KMS-11 (cell line): ENCODE measurements at regions not wholly inside any gene's neighbourhood (a gene's known extent, or its start where the extent isn't known, plus 50 kb on each side); places are given as distances from the start of the nearest gene placed in this dataset.

Source experiments
- H2AFZ ChIP-seq: fragments of 200-600 bp; sonication (generic); 2 replicates; pipeline ENCODE4 v1.6.1; 2016; ENCODE audit warnings: antibody characterized with exemption, mixed run types, low read depth
- H3K27ac ChIP-seq: fragments of 200-600 bp; sonication (generic); 2 replicates; pipeline ENCODE4 v1.6.1; 2016; ENCODE audit warnings: mild to moderate bottlenecking, mixed run types
- H3K27me3 ChIP-seq: fragments of 200-600 bp; sonication (generic); 2 replicates; pipeline ENCODE4 v1.6.1; 2017; ENCODE audit warnings: mild to moderate bottlenecking, low read depth, mixed run types, moderate library complexity; ENCODE audit not compliant: insufficient read depth
- H3K36me3 ChIP-seq: fragments of 200-600 bp; sonication (generic); 2 replicates; pipeline ENCODE4 v1.6.1; 2017; ENCODE audit warnings: mild to moderate bottlenecking, mixed run types; ENCODE audit not compliant: insufficient read depth
- H3K4me1 ChIP-seq: fragments of 200-600 bp; sonication (generic); 2 replicates; pipeline ENCODE4 v1.6.1; 2016; ENCODE audit warnings: mild to moderate bottlenecking, low read depth, mixed run types; ENCODE audit not compliant: poor library complexity, severe bottlenecking
- H3K4me2 ChIP-seq: fragments of 200-600 bp; sonication (generic); 2 replicates; pipeline ENCODE4 v1.7.0; 2016; ENCODE audit warnings: mild to moderate bottlenecking, mixed run types
- H3K4me3 ChIP-seq: fragments of 200-600 bp; sonication (generic); IDR thresholded peaks from 2 replicates; pipeline ENCODE4 v1.6.1; 2017; ENCODE audit warnings: low read depth, low read length, mixed read lengths; ENCODE audit not compliant: insufficient read depth
- H3K79me2 ChIP-seq: fragments of 200-600 bp; sonication (generic); 2 replicates; pipeline ENCODE4 v1.6.1; 2016; ENCODE audit warnings: low read depth, mixed run types; ENCODE audit not compliant: insufficient read depth
- H3K9ac ChIP-seq: fragments of 200-600 bp; sonication (generic); 2 replicates; pipeline ENCODE4 v1.6.1; 2016; ENCODE audit warnings: mild to moderate bottlenecking, mixed run types
- H4K20me1 ChIP-seq: fragments of 200-600 bp; sonication (generic); 2 replicates; pipeline ENCODE4 v1.6.1; 2016; ENCODE audit warnings: mild to moderate bottlenecking, mixed run types; ENCODE audit not compliant: insufficient read depth
- TF ChIP-seq, protein P1 (sequence below): fragments of 200-600 bp; sonication (generic); conservative IDR thresholded peaks from 2 replicates; pipeline ENCODE4 v1.6.1; 2017; ENCODE audit warnings: low read depth, mild to moderate bottlenecking, antibody characterized with exemption, low read length, moderate library complexity, mixed read lengths

DNA sequence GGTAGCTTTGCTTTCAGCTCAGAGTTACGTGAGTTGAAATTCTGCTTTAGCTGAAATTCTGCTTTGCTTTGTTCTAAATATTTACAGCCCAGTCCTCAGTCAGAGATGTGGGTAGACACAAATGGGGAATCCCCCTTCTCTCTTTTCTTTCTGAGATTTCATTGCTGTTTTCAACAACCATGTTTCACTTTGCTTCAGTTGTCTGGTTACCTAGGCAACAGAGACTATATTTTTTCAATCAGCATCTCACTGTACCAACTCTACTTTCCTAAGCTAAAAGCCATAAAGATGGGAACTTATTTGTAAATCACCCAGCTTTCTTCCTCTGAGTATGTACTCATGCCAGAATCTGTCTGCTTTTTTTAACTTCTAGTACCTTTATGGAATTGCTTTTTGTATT is 509.0 kb downstream of the OLFM4 start:
- Histone ChIP-seq H3K79me2 (no peaks in the 10 kb centered on the region), H3K9ac (no peak overlapping the region), H3K4me2 (no peak overlapping the region), H4K20me1 (no peaks in the 10 kb centered on the region), H3K27me3 (no peaks in the 10 kb centered on the region), H3K36me3 (no peaks in the 10 kb centered on the region), H2AFZ (no peak overlapping the region), H3K4me1 (no peaks in the 10 kb centered on the region), H3K27ac (no peak overlapping the region), H3K4me3 (no peak overlapping the region)
- TF ChIP-seq, protein P1, sequence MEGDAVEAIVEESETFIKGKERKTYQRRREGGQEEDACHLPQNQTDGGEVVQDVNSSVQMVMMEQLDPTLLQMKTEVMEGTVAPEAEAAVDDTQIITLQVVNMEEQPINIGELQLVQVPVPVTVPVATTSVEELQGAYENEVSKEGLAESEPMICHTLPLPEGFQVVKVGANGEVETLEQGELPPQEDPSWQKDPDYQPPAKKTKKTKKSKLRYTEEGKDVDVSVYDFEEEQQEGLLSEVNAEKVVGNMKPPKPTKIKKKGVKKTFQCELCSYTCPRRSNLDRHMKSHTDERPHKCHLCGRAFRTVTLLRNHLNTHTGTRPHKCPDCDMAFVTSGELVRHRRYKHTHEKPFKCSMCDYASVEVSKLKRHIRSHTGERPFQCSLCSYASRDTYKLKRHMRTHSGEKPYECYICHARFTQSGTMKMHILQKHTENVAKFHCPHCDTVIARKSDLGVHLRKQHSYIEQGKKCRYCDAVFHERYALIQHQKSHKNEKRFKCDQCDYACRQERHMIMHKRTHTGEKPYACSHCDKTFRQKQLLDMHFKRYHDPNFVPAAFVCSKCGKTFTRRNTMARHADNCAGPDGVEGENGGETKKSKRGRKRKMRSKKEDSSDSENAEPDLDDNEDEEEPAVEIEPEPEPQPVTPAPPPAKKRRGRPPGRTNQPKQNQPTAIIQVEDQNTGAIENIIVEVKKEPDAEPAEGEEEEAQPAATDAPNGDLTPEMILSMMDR, result no peak

DNA sequence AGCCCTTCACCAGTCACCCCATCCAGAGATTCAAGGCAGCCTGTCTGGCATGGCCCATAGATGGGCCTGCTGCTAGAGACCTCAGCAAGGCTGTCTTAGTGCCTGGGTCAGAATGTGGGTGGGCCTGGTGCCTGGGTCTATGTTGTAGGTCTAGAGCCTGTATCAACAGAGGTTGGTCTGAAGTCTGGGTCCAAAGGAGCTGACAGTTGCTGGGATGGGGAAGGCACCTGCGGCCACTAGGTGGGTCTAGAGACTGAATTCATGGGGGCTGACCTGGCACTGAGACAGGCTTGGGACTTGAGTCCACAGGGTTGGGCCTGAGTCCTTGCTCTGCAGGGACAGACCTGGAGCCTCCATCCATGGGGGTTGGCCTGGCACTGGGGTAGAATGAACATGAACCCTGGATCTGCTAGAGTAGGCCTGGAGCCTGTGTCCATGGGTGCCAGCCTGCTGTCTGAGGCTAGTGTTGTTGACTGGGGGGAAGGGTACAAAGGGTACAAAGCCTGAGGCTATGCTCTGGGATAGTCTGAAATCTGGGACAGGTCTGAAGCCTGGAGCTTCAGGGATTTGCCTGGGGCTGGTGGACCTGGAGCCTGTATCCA is 516.8 kb downstream of the OLFM4 start:
- TF ChIP-seq, protein P1, result no peak
- no peak overlapping the region for H2AFZ ChIP-seq
- no peak overlapping the region for H3K27ac ChIP-seq
- H3K4me1 ChIP-seq, result no peaks in the 10 kb centered on the region
- H4K20me1 ChIP-seq, result no peaks in the 10 kb centered on the region
- no peak overlapping the region for H3K4me2 ChIP-seq
- H3K9ac ChIP-seq, result no peak overlapping the region
- H3K27me3 ChIP-seq, result no peaks in the 10 kb centered on the region
- no peaks in the 10 kb centered on the region for H3K36me3 ChIP-seq
- no peaks in the 10 kb centered on the region for H3K79me2 ChIP-seq
- no peak overlapping the region for H3K4me3 ChIP-seq

DNA sequence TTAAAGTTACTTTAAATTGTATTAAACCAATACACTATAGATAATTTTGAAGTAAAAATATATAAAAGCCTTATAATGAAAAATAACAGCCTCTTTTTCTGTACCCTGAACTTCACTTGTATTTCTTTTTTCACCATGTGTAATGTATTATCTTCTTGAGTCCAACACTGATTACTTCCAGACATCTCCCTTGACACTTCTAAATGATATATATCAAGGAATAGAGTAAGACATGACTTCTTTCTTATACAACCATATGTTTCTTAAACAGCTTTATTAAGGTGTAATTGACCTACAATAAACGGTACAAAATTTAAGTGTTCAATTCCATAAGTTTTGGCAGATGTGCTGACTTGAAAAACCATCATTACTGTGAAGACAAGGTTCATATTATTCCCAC is 531.9 kb downstream of the OLFM4 start:
- Histone ChIP-seq H3K4me3 (no peak overlapping the region), H3K36me3 (no peaks in the 10 kb centered on the region), H3K79me2 (no peaks in the 10 kb centered on the region), H2AFZ (no peak overlapping the region), H4K20me1 (no peaks in the 10 kb centered on the region), H3K4me1 (no peaks in the 10 kb centered on the region), H3K4me2 (no peak overlapping the region), H3K27ac (no peak overlapping the region), H3K27me3 (no peaks in the 10 kb centered on the region), H3K9ac (no peak overlapping the region)
- TF ChIP-seq, protein P1, result no peak

DNA sequence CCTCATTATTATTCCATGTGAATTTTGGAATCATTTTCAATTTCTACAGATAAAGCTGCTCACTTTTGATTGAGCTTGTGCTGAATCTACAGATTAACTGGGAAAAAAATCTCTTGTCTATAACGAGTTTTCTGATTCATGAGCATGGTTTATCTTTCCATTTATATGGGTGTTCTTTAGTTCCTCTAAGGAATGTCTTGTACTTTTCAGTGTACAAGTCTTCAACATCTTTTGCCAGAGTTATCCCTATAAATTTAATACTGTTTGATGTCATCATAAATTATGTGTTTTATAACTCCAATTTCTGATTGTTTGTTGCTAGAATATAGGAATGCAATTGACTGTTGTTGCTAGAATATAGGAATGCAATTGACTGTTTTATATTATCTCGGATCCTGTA is 533.8 kb downstream of the OLFM4 start:
- H2AFZ ChIP-seq, result no peak overlapping the region
- H3K4me1 ChIP-seq, result no peaks in the 10 kb centered on the region
- no peaks in the 10 kb centered on the region for H3K36me3 ChIP-seq
- TF ChIP-seq, protein P1, result no peak
- H4K20me1 ChIP-seq, result no peaks in the 10 kb centered on the region
- H3K27me3 ChIP-seq, result no peaks in the 10 kb centered on the region
- H3K9ac ChIP-seq, result no peak overlapping the region
- H3K79me2 ChIP-seq, result no peaks in the 10 kb centered on the region
- no peak overlapping the region for H3K4me2 ChIP-seq
- H3K27ac ChIP-seq, result no peak overlapping the region
- H3K4me3 ChIP-seq, result no peak overlapping the region
